Skeletal muscle cell (primary cell): ENCODE measurements at regions not wholly inside any gene's neighbourhood (a gene's known extent, or its start where the extent isn't known, plus 50 kb on each side); places are given as distances from the start of the nearest gene placed in this dataset.

ENCODE experiments used
- DNase-seq: peaks from one replicate; pipeline ENCODE4 v3.0.0-alpha.2; 2010; ENCODE audit warnings: low read depth
- H3K4me3 ChIP-seq: 2 replicates; pipeline ENCODE4 v1.5.1; 2011; ENCODE audit warnings: low read depth, mild to moderate bottlenecking, control low read depth, low read length, moderate library complexity

- H3K4me3 ChIP-seq, result no peak overlapping the region
- no peak for DNase-seq
These were observed 422.7 kb downstream of the MTRR start for GRCh38 chr5:8291641-8292040.

- no peak overlapping the region for H3K4me3 ChIP-seq
- DNase-seq, result no peak
These were observed 426.2 kb downstream of the MTRR start for GRCh38 chr5:8295141-8295540.

- no peak overlapping the region for H3K4me3 ChIP-seq
These were observed 430.8 kb downstream of the MTRR start for GRCh38 chr5:8299716-8300115.

GRCh38 chr5:8304341-8304740, 435.4 kb downstream of the MTRR start:
- H3K4me3 ChIP-seq, result no peak overlapping the region
- DNase-seq, result no peak

More at GRCh38 chr5:8299716-8300115, 430.8 kb downstream of the MTRR start:
- no peak for DNase-seq

GRCh38 chr5:8306288-8306896, 437.4 kb downstream of the MTRR start:
- no peak for DNase-seq
- no peak overlapping the region for H3K4me3 ChIP-seq

DNA sequence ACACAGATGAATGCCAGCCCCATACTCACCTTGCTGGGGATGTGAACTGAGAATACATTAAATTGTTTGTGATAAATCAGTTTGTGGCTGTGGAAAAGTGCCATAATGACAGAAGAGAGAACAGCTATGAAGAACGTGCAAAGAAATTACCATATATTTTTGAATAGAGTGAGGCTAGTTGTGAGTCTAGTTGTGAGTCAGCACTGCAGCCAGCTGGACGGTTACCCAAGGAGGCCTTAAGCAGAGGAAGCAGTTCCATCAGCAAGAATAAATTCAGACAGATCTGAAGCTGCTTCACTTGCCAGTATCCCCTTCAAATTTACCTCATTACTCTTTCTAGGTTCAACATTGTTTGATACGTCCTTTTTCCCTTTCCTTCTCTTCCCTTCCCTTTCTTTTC, 446.0 kb downstream of the MTRR start:
- DNase-seq, result no peak
- no peak overlapping the region for H3K4me3 ChIP-seq

DNA sequence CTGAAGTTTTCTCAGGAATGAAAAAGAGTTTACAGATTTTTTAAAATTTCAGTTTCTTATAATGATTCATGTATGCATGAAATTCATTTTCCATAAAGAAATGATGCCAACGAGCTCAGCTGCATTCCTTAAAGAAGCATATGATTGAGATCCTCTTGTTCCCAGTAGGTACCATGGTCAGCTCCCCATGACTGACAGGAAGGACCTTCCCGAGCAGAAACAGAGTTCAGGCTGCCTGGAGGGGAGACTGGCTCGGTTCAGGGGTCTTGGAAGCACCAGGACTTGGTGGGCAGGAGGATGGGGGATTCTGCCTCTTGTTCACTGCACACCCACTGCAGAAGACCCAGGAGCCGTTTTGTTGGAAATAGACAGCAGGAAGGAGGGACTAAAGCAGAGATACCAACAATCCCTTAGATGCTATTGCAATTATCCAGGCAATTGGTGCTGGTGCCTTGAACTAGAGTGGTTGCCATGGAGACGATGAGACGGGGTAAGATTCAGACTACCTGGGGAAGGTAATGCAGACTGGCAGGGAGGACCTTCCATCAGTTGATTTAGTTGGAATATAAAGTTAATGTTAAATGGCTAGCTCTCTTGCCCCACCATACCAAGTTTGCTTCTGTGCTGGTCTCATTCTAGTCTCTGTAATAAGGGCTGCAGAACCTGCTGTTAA, 447.8 kb downstream of the MTRR start:
- no peak overlapping the region for H3K4me3 ChIP-seq
- DNase-seq, result no peak

GRCh38 chr5:8317335-8317734, 448.4 kb downstream of the MTRR start:
- no peak for DNase-seq

DNA sequence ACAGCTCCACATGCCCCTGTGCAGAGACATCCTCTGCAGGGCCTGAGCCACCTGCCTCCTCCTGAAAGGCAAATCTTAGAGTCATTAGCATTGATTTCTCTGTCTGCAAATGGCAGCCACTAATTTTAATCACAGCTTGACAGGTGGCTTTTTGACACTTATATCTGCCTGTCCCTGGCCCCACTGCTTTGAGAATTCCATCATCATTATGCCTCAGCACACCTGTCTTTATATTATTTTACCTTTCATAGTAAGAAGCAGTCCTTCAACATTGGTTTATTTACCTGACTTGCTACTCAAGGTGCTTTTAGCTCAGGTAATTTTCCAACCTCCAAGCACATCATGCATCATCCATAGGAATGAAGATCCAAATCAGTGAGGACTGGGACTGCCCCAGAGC, 451.3 kb downstream of the MTRR start:
- no peak for DNase-seq
- no peak overlapping the region for H3K4me3 ChIP-seq

More at GRCh38 chr5:8317335-8317734, 448.4 kb downstream of the MTRR start:
- H3K4me3 ChIP-seq, result no peak overlapping the region

DNA sequence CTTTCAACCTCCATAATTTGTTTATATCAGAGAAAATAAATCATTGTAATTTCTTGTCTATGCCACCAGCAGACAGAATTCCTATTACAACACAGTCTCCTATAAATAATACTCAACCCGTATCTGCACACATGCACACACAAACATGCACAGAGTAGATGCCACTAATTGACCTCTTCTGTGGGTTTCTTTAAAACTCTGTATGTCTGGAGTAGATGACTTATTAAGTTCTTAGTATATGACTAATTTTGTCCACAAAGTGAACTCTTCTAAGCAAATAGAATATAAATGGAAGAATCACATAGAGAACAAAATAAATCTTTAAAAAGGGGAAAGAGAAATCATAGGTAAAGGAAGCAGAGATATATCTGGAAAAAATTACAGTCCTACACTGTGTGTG, 452.3 kb downstream of the MTRR start:
- DNase-seq, result no peak
- no peak overlapping the region for H3K4me3 ChIP-seq

- no peak overlapping the region for H3K4me3 ChIP-seq
- no peak for DNase-seq
These were observed 453.5 kb downstream of the MTRR start for GRCh38 chr5:8322484-8322883.

- no peak overlapping the region for H3K4me3 ChIP-seq
- DNase-seq, result no peak
These were observed 458.1 kb downstream of the MTRR start for GRCh38 chr5:8327016-8327415.

- H3K4me3 ChIP-seq, result no peak overlapping the region
- no peak for DNase-seq
These were observed 460.8 kb downstream of the MTRR start for GRCh38 chr5:8329773-8330172.

GRCh38 chr5:8332666-8333445, 463.9 kb downstream of the MTRR start:
- no peak for DNase-seq
- H3K4me3 ChIP-seq, result no peak overlapping the region

- H3K4me3 ChIP-seq, result no peak overlapping the region
These were observed 464.5 kb downstream of the MTRR start for GRCh38 chr5:8333485-8333884.

GRCh38 chr5:8333977-8334376, 465.0 kb downstream of the MTRR start:
- no peak overlapping the region for H3K4me3 ChIP-seq
- no peak for DNase-seq

More at GRCh38 chr5:8333485-8333884, 464.5 kb downstream of the MTRR start:
- DNase-seq, result no peak

DNA sequence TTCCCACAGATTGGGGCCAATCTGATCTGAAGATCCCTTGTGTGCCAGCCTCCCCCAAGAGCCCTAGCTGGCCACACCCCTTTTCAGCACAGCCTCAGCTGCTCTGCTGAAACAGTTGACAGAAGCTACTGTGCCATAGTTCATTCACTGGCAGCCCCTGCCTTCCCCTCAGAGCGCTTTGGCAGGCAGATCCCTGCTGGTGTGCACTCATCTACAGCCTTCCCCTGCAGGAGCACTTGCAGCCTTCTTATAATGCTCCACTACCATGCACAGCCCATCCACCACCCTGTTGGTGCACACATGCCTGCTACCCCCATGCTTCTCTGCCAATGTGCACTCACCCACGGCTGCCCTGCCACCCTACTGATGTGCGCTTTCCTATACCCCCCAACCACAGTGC, 471.3 kb downstream of the MTRR start:
- no peak overlapping the region for H3K4me3 ChIP-seq

GRCh38 chr5:8340739-8341344, 471.9 kb downstream of the MTRR start:
- H3K4me3 ChIP-seq, result no peak overlapping the region
- no peak for DNase-seq

More for the DNA sequence above, 471.3 kb downstream of the MTRR start:
- DNase-seq, result no peak

- no peak for DNase-seq
- no peak overlapping the region for H3K4me3 ChIP-seq
These were observed 472.5 kb downstream of the MTRR start for GRCh38 chr5:8341406-8341805.

DNA sequence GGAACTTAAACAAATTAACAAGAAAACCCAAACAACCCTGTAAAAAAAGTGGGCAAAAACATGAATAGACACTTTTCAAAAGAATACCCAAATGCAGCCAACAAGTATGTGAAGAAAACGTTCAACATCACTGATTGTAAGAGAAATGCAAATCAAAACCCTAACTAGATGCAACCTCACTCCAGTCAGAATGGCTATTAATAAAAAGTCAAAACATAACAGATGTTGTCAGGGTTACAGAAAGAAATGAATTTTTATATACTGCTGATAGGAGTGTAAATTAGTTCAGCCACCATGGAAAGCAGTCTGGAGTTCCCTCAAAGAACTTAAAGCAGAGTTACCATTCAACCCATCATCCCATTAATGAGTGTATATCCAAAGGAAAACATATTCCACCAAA, 479.0 kb downstream of the MTRR start:
- DNase-seq, result no peak
- no peak overlapping the region for H3K4me3 ChIP-seq
